Esophagus muscularis mucosa (tissue), 3 donors: ENCODE measurements at regions not wholly inside any gene's neighbourhood (a gene's known extent, or its start where the extent isn't known, plus 50 kb on each side); places are given as distances from the start of the nearest gene placed in this dataset.
"Not testable (repeated sequence)": the region's sequence is repeated elsewhere in the genome, so short reads cannot be mapped to it uniquely, and the experiment has no call there.

Experiments used
- CTCF ChIP-seq, 3 experiments: fragments of 200-600 bp in 2 of 3; fragments of 450-650 bp in 1 of 3; sonication (generic) in 2 of 3; IDR thresholded peaks; one replicate each; pipeline ENCODE4 v1.5.1; 2017 to 2019; ENCODE audit warnings: antibody characterized with exemption in 3 of 3, mild to moderate bottlenecking in 2 of 3, moderate library complexity in 1 of 3
- POLR2A ChIP-seq: fragments of 450-650 bp; IDR thresholded peaks from one replicate; pipeline ENCODE4 v1.6.1; 2017; ENCODE audit warnings: antibody characterized with exemption, moderate library complexity, mild to moderate bottlenecking, low read depth

- TF ChIP-seq CTCF (IDR thresholded peaks at IDR 0.05); POLR2A: not testable (repeated sequence)
These were observed 62.1 kb upstream of the ABI1 start for GRCh38 chr10:26922824-26923223.
